ENCODE measurements at regions not wholly inside any gene's neighbourhood (a gene's known extent, or its start where the extent isn't known, plus 50 kb on each side); places are given as distances from the start of the nearest gene placed in this dataset.
"Not testable (repeated sequence)": the region's sequence is repeated elsewhere in the genome, so short reads cannot be mapped to it uniquely, and the experiment has no call there.

GRCh38 chr6:68226460-68226859 lies 408.6 kb upstream of the ADGRB3 start:
- WGBS = 49% methylated on average over 3 of the region's 3 CpGs
- peak in 1 of 4 experiments; percentile 17 for TF ChIP-seq CTCF (IDR thresholded peaks at IDR 0.05)
- TF ChIP-seq POLR2AphosphoS5 (IDR thresholded peaks at IDR 0.05) = no peak
- Histone ChIP-seq H3K27ac (no peak overlapping the region), H3K4me3 (no peak overlapping the region), H3K9me3 (no peaks in the 10 kb centered on the region), H3K4me1 (replicated peaks) (no peaks in the 10 kb centered on the region), H3K36me3 (no peaks in the 10 kb centered on the region), H3K27me3 (replicated peaks; ENCODE audit: insufficient read depth) (no peaks in the 10 kb centered on the region)
- no peak for DNase-seq (ENCODE audit: low spot score)
- intact Hi-C loops (cut with DNase I) = no loop called here

GRCh38 chr6:68225729-68226128 lies 409.4 kb upstream of the ADGRB3 start:
- Histone ChIP-seq H3K4me3 (no peak overlapping the region), H3K4me1 (replicated peaks) (no peaks in the 10 kb centered on the region), H3K9me3 (no peaks in the 10 kb centered on the region), H3K27ac (no peak overlapping the region), H3K36me3 (no peaks in the 10 kb centered on the region), H3K27me3 (replicated peaks; ENCODE audit: insufficient read depth) (no peaks in the 10 kb centered on the region)
- no peak for DNase-seq (ENCODE audit: low spot score)
- TF ChIP-seq POLR2AphosphoS5 (IDR thresholded peaks at IDR 0.05) (no peak), POLR2A (IDR thresholded peaks at IDR 0.05) (no peak), CTCF (IDR thresholded peaks at IDR 0.05) (no peak)
- intact Hi-C loops (cut with DNase I) = no loop called here

- Histone ChIP-seq H3K4me1 (replicated peaks) (no peaks in the 10 kb centered on the region), H3K27ac (no peak overlapping the region), H3K9me3 (no peaks in the 10 kb centered on the region), H3K4me3 (no peak overlapping the region), H3K27me3 (replicated peaks; ENCODE audit: insufficient read depth) (no peaks in the 10 kb centered on the region), H3K36me3 (no peaks in the 10 kb centered on the region)
- DNase-seq (ENCODE audit: low spot score) = no peak
- TF ChIP-seq POLR2A (IDR thresholded peaks at IDR 0.05) = no peak
- TF ChIP-seq POLR2AphosphoS5 (IDR thresholded peaks at IDR 0.05) = no peak
- TF ChIP-seq CTCF (IDR thresholded peaks at IDR 0.05) = no peak
- WGBS = 89% methylated on average over 2 of the region's 2 CpGs
- intact Hi-C loops (cut with DNase I) = no loop called here
Observed at GRCh38 chr6:68211242-68211795, 423.8 kb upstream of the ADGRB3 start.

- H3K9me3 ChIP-seq; intact Hi-C loops (cut with DNase I); DNase-seq (ENCODE audit: low spot score); H3K27me3 ChIP-seq (replicated peaks; ENCODE audit: insufficient read depth); H3K4me1 ChIP-seq (replicated peaks); H3K27ac ChIP-seq; H3K4me3 ChIP-seq; H3K36me3 ChIP-seq: not testable (repeated sequence)
Observed at GRCh38 chr6:68207612-68208011, 427.5 kb upstream of the ADGRB3 start.

GRCh38 chr6:68200929-68201328 lies 434.2 kb upstream of the ADGRB3 start:
- no peak for DNase-seq (ENCODE audit: low spot score)
- intact Hi-C loops (cut with DNase I) = no loop called here
- H3K27ac ChIP-seq = no peak overlapping the region
- no peaks in the 10 kb centered on the region for H3K4me1 ChIP-seq (replicated peaks)
- no peak overlapping the region for H3K4me3 ChIP-seq
- H3K36me3 ChIP-seq = no peaks in the 10 kb centered on the region
- no peaks in the 10 kb centered on the region for H3K27me3 ChIP-seq (replicated peaks; ENCODE audit: insufficient read depth)
- TF ChIP-seq CTCF (IDR thresholded peaks at IDR 0.05) (no peak), POLR2A (IDR thresholded peaks at IDR 0.05) (no peak), POLR2AphosphoS5 (IDR thresholded peaks at IDR 0.05) (no peak)
- H3K9me3 ChIP-seq = no peaks in the 10 kb centered on the region

Measured in prostate gland (tissue), 2 donors.